ENCODE measurements at regions not wholly inside any gene's neighbourhood (a gene's known extent, or its start where the extent isn't known, plus 50 kb on each side); places are given as distances from the start of the nearest gene placed in this dataset.

DNA sequence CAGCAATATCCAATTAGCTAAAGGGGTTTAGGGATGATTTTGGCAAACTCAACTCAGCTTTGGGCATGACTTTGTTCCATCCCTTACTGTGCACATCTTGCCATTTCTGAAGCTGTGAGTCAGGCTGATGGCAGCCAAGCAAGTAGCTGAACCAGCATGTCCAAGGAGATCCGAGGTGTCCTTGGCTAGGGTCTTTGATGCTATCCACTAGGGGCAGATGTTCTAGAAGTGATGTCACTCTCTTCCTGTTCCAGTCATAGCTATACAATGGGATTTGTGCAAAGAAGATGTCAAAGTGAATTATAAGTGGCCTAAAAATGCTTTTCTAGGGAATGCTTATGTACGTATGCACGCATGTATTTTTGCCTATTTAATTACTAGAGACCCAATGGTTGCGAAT, 160.8 kb upstream of the PAPPA start:
- TF ChIP-seq, protein P1, sequence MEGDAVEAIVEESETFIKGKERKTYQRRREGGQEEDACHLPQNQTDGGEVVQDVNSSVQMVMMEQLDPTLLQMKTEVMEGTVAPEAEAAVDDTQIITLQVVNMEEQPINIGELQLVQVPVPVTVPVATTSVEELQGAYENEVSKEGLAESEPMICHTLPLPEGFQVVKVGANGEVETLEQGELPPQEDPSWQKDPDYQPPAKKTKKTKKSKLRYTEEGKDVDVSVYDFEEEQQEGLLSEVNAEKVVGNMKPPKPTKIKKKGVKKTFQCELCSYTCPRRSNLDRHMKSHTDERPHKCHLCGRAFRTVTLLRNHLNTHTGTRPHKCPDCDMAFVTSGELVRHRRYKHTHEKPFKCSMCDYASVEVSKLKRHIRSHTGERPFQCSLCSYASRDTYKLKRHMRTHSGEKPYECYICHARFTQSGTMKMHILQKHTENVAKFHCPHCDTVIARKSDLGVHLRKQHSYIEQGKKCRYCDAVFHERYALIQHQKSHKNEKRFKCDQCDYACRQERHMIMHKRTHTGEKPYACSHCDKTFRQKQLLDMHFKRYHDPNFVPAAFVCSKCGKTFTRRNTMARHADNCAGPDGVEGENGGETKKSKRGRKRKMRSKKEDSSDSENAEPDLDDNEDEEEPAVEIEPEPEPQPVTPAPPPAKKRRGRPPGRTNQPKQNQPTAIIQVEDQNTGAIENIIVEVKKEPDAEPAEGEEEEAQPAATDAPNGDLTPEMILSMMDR (conservative IDR thresholded peaks at IDR 0.05; ENCODE audit: low read length): no peak
- TF ChIP-seq EZH2phosphoT487 (IDR thresholded peaks at IDR 0.05; ENCODE audit: borderline replicate concordance): no peak

Measured in Loucy (cell line).